ENCODE measurements at regions not wholly inside any gene's neighbourhood (a gene's known extent, or its start where the extent isn't known, plus 50 kb on each side); places are given as distances from the start of the nearest gene placed in this dataset.

DNA sequence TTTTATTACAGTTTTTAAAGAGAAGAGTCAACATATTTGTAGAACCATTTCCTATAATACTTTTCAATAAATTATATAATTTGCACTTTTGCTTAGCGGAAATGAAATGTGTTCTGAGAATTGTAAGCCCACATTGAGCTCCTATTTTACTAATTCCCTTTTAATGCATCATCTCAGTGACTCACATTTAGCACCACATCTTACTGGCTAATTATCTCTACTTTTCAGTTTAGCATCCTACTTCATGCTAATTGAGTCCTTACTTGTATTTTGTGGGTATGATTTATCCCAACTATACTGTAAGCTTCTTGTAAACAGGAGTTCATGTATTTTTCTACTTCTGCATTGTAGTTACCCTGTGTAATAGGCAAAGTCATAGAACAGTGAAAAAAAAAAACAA lies 67.5 kb downstream of the TMX1 start:
- DNase-seq, result no peak

DNA sequence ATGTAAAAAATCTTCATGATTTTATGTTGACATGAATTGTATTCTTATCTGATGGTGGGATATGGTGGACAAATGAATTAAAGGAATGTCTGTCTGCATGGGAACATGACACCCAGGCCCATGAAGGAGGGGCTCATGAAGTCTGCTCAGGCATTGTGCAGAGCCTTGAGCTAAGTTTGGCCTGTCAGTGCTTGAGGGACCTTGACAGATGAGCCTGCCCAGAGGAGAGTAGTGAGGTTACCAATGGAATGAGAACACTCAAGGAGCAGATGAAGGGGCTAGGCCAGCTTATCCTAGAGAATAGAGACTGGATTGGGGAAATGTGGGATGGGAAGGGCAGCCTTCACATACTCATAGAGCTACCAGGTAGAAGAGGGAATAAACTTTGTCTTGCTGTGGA lies 68.8 kb downstream of the TMX1 start:
- DNase-seq, result no peak

DNA sequence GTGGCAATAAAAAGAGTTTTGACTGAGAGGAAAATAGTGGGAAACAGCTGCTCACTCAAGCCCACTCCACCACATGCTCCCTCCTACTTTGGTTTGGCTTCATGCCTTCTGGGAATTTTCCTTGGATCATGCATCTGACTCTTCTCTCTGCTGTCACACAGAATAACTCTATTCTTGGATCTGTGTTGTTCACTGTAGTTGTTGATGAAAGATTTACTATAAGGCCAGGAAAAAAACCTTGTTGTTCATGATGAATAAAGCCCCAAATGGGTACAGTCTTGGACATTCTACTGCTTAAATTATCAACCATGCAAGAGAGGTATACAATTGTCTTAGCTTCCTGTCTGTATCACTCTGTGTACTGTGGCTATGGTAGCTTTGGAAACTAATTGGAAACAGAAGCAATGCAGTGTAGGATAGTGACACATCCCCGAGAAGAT lies 70.5 kb downstream of the TMX1 start:
- no peak for DNase-seq

DNA sequence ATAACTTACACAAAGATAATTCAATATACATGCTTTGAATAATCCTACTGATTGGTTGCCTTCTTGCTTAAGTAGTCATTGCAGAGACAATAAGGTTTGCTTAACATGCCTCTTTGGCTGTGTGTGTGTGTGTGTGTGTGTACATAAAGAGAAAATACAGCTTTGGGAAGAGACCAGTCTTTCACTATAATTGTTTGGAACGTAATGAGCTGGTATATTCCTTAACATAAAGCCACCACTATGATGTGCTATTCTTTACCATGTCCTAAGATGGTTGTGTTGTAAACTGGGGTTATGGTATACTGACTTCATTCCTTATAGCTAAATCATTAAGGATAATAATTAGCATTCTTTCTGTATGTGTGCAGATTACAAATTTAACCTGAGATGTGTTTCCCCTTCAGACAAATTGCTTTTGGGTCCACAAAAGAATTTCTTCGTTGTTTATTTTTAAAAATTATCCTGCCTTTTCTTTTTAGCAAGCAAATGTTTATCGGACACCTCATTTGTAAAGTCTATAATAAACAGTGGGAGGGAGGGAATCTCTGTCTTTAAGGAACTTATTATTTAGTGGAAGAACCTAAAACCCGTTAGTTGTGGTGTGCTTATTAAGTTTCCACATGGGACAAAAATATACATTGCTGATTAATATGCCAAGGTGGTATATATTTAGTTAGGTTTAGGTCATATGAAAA lies 74.4 kb downstream of the TMX1 start:
- DNase-seq, result no peak

DNA sequence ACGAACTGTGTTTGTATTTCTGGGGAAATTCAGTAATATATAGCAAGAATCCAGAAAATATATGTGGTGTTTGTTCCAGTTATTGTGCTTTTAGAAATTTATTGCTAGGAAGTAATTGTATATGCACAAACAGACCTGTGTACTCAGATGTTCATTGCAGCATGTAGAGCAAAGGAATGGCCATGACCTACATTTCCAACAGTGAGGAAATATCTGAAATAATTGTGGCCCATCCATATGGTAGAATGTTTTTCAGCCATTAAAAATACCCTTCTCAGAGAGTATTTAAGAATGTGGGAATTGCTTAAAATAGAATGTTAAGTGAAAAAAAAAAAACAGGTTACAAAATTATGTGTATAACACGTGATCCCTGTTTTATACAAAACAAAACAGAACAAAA lies 77.3 kb downstream of the TMX1 start:
- DNase-seq, result no peak

DNA sequence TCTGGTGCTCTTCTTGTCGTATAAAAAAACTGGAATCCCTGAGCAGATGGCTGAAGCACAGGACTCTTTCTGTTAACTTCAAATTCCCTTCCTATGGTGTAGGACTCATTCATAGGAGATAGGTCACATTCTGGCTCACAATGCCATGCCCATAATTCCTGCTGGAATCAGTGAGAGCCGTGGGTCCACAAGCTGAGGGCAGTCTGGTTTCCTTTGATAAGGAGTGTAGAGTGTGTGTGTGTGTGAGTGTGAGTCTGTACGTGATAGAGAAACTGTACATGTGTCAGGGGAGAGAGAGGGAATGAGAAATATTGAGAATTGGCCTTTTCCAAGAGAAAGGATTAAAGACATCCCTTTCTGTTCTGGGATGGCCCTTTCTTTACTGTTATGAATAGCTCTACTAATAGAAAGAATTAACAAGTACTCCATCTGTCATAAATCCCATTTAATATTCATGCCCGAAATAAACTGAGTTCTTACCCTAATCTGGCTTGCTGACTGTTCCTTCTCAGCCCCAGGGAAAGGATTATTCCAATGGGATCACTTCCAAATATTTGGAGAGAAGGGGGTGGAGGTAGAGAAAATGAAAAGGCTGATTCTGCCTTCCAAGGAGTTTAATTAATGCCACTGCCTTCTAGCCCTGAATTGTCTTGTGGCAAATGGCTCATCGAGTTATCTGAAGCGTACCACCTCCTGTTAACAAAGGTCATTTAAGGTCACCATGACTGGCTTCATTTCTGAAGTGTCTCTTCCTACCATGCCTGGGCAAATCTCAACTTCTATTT lies 79.0 kb downstream of the TMX1 start:
- no peak for DNase-seq

DNA sequence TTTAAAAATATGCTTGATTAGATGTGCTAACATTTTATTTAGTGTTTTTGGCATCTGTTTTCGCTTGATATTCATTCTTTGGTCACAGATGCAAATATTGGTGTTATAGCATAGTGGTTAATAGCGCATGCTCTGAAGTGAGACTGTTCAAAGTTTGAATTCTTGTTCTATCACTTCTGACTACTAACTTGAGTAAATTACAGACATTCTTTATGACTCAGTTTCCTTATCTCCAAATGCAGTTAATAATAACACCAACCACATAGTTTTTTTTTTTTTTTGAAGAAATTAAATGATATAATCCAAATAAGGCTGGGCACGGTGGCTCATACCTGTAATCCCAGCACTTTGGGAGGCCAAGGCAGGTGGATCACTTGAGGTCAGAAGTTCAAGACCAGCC lies 81.0 kb downstream of the TMX1 start:
- no peak for DNase-seq

DNA sequence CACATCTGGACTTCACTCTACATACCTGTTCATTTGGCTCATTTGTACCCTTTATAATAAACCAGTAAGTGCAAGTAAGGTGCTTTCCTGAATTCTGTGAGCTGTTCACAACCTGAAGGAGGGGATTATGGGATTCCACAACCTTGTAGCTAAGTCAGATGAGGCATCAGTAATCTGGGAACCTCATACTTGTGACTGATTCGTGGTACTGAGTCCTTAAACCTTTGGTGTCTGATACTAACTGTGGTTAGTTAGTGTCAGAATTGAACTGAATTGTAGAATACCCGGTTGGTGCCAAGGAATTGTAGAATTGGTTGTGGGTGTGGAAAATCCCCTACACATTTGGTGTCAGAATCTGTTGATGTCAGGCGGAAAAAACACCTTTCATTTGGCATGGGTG lies 83.4 kb downstream of the TMX1 start:
- no peak for DNase-seq

DNA sequence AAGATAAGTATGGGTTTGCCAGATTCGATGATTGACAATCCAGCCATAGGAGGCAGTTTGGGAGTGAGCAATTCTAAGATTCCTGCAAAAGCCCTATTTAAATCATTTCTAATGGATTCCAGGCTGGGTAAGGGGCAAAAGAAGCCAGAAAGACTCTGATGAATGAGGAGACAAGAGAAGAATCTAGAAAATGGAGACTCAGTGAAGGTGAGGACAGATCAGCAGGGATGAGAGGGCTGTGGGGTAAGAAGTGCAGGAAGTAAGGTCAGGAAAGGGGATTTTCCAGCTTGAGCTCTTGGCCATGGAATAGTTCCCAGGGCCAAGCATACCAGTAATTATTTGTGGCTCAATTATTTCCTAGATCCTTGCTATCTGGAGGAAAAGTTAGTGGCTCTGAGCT lies 87.3 kb downstream of the TMX1 start:
- DNase-seq, result no peak

DNA sequence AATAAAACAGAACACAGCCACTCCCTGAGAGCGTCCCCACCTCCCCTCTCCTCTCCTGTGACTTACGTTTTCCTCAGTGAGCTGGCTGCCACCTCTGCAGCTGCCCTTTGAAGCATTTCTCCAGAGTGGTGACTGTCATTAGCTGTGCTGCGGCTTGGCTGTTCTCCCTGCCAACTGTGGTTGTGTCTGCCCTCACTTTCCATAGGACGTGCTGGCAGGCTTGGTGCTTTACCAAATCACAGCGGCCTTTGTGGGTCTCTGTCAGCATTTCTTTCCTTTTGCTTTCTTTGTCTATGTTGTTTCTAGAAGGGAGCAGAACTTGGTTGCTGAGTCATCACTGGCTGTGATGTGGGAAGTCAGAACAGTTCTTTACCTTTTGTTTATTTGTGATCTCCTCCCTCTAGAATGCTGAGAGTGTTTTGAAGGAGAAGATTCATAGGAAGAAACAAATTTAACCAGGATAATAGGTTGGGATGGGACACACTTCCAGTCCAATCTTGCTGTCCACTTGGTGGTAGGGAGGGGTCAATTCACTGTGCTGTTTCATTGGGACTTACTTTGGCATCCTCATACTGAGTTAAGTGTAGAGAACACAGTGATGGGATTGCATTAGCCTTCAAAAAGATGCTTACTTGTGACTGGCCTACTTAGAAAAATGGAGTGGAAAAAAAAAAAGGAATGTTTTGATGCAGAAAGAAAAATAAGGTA lies 88.2 kb downstream of the TMX1 start:
- no peak for DNase-seq

DNA sequence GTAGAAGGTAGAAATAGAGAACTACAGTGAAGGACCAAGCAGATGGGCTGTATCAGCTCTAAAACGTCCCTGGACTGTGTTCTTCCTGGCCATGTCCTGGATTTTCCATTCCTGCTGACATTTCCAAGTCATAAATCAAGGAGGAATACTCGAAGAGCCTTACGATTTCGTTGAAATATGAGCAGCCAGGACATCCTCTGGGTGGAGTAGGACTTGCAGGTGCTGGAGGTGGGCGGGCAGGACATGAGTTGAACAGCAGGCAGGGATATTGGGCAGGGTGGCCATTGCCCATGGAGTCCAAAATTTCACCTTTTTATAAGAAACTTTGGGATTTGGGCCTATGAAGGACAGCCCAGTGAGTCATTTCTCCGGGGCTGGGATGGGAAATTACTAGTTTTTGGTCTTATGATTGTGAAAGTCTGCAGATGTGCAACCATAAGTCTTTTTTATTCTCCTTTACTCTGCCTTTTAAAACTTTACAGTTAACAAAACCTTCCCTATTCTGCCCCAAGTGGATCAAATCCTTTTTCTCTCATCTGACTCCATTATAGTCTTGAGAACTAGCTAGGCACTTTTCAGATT lies 88.8 kb downstream of the TMX1 start:
- DNase-seq, result no peak

DNA sequence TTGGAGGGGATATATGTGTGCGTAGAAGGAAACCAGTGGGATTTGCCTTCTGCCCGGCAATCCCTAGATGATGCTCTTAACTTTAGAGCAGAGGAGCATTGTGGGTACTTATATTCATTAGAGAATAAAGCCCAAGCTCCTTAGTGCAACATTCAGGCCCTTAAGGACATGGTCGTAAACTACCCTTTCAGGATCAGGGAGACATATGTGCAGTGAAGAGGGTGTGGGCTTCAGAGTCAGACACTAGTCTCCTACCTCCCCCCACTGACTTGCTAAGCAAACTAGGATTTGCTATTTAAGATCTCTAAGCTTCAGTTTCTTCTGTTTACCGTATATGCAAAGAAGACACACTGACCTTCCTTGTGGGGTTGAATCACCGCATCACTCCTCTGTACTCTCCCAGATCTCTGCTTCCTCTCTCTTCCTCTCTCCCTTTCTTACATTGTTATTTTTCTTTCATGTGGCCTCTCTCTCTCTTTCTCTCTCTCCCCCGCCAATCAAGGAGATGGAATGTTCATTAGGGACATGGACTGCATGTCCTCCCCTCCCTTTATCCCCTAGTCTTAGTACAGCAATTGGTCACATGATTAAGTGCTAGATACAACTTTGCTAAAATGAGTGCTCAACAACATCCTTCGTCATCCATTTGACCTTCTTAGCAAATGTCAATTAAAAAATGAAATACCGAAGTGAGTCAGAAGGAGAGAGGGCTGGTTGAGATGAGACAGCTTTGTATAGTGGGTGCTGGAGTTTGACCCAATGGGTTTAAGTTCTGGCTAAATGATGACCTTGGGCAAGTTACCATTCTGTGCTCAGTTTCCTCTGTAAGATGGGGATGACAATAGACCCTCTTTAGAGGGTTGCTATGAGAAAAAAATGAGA lies 91.7 kb downstream of the TMX1 start:
- DNase-seq, result no peak

DNA sequence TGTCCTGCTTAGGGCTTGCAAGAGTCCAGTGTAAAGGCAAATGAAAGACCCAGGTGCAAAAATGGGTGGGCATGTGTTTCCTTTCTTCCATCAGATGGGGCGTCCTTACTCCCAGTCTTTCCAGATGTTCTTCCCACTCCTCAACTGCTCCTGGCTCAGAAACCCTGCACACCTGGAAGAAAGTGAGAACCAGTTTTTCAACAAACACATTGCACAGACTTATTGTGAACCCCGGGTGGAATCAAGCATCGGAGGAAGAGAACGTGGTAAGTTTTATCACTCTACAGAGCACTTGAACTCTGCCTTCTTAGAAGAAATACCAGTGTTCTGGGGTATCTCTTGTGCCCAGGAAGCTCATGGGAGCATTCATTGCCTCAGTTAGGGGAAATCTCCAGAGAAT lies 93.3 kb downstream of the TMX1 start:
- no peak for DNase-seq

DNA sequence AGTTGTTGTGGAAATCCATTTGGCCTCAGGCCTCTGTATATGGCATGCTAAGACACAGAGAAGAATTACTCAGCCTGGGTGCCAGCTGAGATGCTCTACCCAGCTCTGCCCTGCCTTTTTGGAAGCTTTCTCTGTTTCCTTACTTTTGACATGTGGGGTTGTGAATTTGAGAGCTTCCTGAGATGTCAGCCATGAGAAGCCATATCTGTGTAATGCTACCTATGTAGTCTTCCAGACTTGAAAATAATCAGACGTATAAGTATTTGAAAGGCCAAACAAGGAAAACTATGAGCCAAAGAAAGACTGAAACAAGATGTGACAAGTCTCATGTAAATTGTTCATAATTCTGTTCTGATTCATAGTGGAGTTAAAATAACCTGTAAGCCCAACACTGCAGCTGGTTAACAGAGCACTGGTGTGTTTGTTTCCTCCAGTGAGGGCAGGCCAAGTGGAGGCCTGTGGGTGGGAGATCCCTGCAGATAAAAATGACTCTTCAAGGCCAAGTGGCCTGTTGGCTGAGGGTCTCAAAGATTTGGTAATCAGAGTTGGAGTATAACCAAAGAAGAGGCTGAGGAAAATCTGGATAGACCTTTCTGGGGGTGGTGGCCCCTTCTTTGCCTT lies 94.0 kb downstream of the TMX1 start:
- no peak for DNase-seq

DNA sequence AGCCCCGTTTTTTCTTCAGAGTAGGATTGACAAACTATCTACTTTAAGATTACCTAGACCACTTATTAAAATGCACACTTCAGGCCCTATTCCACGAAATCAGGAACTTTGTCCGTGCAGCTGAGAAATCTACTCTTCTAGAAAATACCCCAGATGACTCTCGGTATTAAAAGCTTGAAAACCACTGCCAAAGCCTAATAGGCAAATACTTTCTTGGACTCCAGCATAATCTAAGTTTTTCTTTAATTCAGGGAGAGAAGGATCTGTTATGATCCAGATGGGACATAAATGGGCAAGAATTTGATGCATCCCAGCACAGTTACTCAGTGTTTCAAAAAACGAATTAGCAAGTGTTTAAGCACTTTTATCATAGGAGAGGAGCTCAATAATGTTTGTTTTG lies 94.5 kb downstream of the TMX1 start:
- DNase-seq, result no peak

DNA sequence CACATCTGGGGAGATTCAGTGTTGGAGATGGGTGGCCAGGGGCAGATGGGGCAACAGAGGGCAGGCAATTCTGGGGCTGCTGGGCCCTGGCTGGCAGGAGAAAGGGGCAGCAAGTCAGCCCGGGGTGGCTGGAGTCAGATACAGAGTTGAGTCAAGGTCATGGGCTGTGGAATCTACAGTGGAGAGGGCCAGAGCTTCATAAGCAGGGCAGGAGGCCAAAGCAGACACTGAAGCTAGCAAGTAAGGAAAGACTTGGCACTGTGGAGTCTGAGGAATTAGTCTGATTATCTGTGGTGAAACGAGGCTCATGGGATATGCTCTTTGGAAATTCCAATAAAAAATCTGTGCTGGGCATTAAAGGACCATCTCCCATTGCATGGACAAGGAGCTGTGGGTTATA lies 95.5 kb downstream of the TMX1 start:
- DNase-seq, result no peak

DNA sequence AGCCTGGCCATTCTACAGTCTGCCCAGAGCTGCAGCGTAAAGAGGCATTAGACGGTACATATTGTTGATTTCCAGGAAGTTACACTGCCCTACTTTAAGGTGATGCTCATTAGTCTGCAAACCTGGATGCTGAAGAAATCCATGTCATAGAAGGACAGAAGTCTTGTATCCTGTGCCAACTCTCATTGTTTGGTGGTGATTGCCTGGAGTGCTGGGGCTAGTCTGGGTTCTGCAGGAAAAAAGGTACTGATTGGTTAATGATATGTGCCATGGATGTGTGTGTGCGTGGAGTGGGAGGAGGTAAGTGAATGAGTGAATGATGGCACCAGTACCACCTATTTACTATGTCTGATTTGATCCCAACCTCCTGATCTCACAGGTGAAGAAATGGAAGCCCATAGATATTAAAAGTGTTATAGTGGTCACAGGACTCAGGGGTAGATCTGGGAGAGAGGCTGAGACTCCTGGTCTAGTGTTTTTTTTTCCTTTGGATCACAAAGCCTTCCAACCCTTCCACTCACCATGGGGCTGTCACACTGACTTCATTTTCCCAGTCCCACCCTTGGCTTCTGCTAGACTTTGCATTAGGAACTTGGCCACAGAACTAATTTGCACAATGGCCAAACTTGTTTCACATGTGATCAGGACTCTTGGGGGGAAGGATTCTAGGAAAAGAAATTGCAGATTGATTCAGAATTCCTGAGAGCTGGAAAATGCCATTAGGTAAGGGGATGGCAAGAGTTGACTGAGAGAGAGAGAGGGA lies 96.1 kb downstream of the TMX1 start:
- no peak for DNase-seq

DNA sequence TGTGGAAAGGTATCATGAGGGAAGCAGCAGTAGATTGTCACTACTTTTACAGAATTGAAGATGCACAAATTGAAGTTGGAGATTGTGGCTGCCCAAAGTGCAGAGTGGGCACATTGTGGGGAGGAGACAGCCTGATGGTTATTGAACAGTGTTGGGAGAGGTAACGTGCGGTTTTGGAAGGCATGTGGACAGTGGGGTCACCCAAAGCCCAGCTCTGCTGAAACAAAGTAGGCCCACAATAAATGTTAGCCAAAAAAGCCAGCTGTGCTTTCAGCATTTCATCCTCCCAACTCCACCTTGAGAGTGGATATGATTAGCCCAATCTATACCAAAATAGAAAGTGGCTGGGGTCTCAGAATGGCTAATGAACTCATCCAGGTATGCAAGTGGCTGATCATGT lies 96.7 kb downstream of the TMX1 start:
- no peak for DNase-seq

DNA sequence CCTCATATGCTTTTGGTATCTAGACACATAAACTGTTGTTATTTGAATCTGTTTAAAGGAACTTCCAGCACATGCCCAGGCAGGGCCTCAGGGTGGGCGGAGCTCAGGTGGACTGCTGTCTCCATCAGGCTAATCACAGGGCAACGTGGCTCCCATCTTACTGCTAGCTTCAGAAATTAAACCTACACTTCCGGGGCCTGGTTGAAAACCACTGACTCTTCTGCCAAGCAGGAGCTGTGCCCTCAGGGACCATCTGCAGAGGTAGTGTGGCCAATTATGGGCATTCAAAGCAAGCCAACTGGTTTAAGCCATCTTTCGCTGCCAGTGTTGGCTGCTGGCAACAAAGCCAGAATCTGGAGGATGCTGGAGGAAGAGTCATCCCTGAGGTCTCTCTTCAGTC lies 97.5 kb downstream of the TMX1 start:
- DNase-seq, result no peak

DNA sequence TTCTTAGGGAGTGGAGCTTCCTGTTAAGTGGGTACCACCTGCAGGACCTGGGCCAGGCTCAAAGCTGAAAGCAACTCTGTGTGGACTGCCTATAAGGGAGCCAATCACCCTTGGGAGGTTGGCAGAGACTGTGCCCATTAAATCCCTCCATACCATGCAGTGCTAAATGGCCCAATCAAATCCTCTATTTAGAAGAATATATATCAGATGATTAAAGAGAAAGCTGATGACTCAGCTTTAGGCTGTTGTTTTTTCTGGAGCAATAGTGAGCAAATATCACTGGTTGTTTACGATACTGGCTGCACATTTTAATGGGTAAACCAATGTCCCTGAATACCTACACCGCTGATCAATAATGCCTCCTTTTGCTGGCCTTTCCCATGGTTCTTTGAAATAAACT lies 101.3 kb downstream of the TMX1 start:
- DNase-seq, result no peak

DNA sequence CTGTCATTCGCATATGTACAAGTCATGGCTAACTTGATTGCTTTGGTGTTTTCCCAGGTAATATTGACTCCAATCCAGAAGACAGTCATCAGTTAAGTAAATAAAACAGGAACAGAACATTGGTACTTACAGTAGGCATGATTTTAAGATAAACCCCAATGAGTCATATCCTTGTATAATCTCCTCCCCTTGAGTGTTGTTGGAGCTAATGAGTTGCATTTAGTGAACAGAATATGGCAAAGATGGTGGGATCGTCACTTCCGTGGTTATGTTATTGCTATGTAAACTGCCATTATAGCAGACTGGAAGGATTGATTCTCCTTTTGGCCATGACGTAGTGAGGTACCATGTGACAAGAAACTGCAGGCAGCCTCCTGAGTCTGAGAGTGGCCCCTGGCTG lies 102.2 kb downstream of the TMX1 start:
- DNase-seq, result peak; percentile 42

All from NCI-H774 (cell line).